Sigmoid colon (tissue), 4 donors: ENCODE measurements at regions not wholly inside any gene's neighbourhood (a gene's known extent, or its start where the extent isn't known, plus 50 kb on each side); places are given as distances from the start of the nearest gene placed in this dataset.

Experiments
- EP300 ChIP-seq, 4 donors: sonication (generic); formaldehyde crosslinking; IDR thresholded peaks; one replicate each; pipeline ENCODE4 v1.6.1; 2017; ENCODE audit warnings: antibody characterized with exemption in 4 of 4
- POLR2A ChIP-seq, 2 donors: fragments of 450-650 bp; IDR thresholded peaks; one replicate each; pipeline ENCODE4 v1.6.1; 2016; ENCODE audit warnings: antibody characterized with exemption in 2 of 2, mild to moderate bottlenecking in 2 of 2, moderate library complexity in 2 of 2
- POLR2AphosphoS5 ChIP-seq, 4 donors: sonication (generic); formaldehyde crosslinking; IDR thresholded peaks; one replicate each; pipeline ENCODE4 v1.6.1; 2017; ENCODE audit warnings: antibody characterized with exemption in 4 of 4
- TF ChIP-seq, protein P1 (sequence below), 4 experiments: fragments of 450-650 bp in 3 of 4; fragments of 200-600 bp in 1 of 4; IDR thresholded peaks; one replicate each; pipeline ENCODE4 v1.5.1; 2016 to 2019; ENCODE audit warnings: antibody characterized with exemption in 4 of 4, mild to moderate bottlenecking in 3 of 4, moderate library complexity in 2 of 4

DNA sequence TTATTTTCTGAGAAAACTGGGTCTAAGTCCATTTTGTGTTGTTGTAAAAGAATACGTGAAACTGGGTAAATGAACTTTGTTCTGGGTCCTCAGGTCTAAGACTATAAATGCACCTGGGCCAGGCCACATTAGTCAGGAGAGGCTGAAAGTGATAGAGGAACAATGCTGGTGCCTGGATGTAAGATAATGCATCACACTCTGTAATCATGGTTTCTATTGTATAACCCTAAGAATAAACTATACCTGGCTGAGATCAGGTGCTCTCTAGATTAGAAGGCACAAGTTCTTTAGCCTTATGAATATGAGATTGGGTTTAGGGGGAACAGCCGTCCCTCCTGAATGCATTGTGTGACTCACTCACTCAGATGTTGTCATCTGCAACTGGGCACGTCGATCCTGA lies 675.5 kb downstream of the HTR1A start:
- TF ChIP-seq POLR2AphosphoS5 (IDR thresholded peaks at IDR 0.05) (no peak), POLR2A (IDR thresholded peaks at IDR 0.05) (no peak), EP300 (IDR thresholded peaks at IDR 0.05) (no peak)
- TF ChIP-seq, protein P1, sequence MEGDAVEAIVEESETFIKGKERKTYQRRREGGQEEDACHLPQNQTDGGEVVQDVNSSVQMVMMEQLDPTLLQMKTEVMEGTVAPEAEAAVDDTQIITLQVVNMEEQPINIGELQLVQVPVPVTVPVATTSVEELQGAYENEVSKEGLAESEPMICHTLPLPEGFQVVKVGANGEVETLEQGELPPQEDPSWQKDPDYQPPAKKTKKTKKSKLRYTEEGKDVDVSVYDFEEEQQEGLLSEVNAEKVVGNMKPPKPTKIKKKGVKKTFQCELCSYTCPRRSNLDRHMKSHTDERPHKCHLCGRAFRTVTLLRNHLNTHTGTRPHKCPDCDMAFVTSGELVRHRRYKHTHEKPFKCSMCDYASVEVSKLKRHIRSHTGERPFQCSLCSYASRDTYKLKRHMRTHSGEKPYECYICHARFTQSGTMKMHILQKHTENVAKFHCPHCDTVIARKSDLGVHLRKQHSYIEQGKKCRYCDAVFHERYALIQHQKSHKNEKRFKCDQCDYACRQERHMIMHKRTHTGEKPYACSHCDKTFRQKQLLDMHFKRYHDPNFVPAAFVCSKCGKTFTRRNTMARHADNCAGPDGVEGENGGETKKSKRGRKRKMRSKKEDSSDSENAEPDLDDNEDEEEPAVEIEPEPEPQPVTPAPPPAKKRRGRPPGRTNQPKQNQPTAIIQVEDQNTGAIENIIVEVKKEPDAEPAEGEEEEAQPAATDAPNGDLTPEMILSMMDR (IDR thresholded peaks at IDR 0.05) = no peak
